Calu3 (cell line): ENCODE measurements at regions not wholly inside any gene's neighbourhood (a gene's known extent, or its start where the extent isn't known, plus 50 kb on each side); places are given as distances from the start of the nearest gene placed in this dataset.

Source experiments
- BruUV-seq: library from RNA; stranded (reverse); fragments of 400-500 nt; replicated peaks from 2 replicates; lab custom pipeline; 2021; lab: Mats Ljungman, UMichigan
- CTCF ChIA-PET: fragments of 300-600 bp; sonication (Branson Sonifier 250); formaldehyde crosslinking; loops from one replicate; lab custom pipeline; 2022; ENCODE audit warnings: antibody characterized with exemption; lab: Charles Lee
- DNase-seq: peaks from one replicate; pipeline ENCODE4 v3.0.0; 2022
- H3K27ac Mint-ChIP-seq: one replicate; pipeline ENCODE4 v1.8.0; 2022; ENCODE audit warnings: mixed read lengths; ENCODE audit not compliant: unreplicated experiment
- H3K27me3 Mint-ChIP-seq: one replicate; pipeline ENCODE4 v1.8.0; 2022; ENCODE audit warnings: mixed read lengths; ENCODE audit not compliant: unreplicated experiment
- H3K36me3 Mint-ChIP-seq: one replicate; pipeline ENCODE4 v1.8.0; 2022; ENCODE audit warnings: mild to moderate bottlenecking, moderate library complexity, mixed read lengths; ENCODE audit not compliant: insufficient read depth, unreplicated experiment
- H3K4me1 Mint-ChIP-seq: one replicate; pipeline ENCODE4 v1.8.0; 2022; ENCODE audit warnings: mild to moderate bottlenecking, low read depth, mixed read lengths; ENCODE audit not compliant: unreplicated experiment
- H3K4me3 Mint-ChIP-seq: one replicate; pipeline ENCODE4 v1.8.0; 2022; ENCODE audit warnings: mild to moderate bottlenecking, low read depth, moderate library complexity, mixed read lengths; ENCODE audit not compliant: unreplicated experiment
- H3K9me3 Mint-ChIP-seq: one replicate; pipeline ENCODE4 v1.8.0; 2022; ENCODE audit warnings: low read depth, mixed read lengths; ENCODE audit not compliant: unreplicated experiment
- CTCF ChIP-seq: fragments of 200-600 bp; IDR thresholded peaks from one replicate; pipeline ENCODE4 v1.8.0; 2022; ENCODE audit warnings: antibody characterized with exemption; ENCODE audit not compliant: unreplicated experiment
- intact Hi-C: fragments of 100-400 bp; cut with micrococcal nuclease; formaldehyde crosslinking; loops from one replicate; pipeline ENCODE4 v1.10.0; 2022; ENCODE audit not compliant: unreplicated experiment

GRCh38 chr13:26456650-26457049, 100.8 kb upstream of the WASF3 start:
- no peaks in the 10 kb centered on the region for H3K9me3 Mint-ChIP-seq
- CTCF ChIA-PET, result no interaction called here
- H3K27me3 Mint-ChIP-seq, result peaks cover 64% of the 10 kb centered on the region
- TF ChIP-seq CTCF, result no peak
- H3K4me3 Mint-ChIP-seq, result no peak overlapping the region
- H3K36me3 Mint-ChIP-seq, result no peaks in the 10 kb centered on the region
- DNase-seq, result no peak
- H3K4me1 Mint-ChIP-seq, result peaks cover 10% of the 10 kb centered on the region
- no peak overlapping the region for H3K27ac Mint-ChIP-seq
- intact Hi-C loops, result no loop called here
- BruUV-seq, result no TSS peak

GRCh38 chr13:26457212-26457611, 100.3 kb upstream of the WASF3 start:
- Mint-ChIP-seq H3K36me3 (no peaks in the 10 kb centered on the region), H3K4me1 (peaks cover 10% of the 10 kb centered on the region), H3K4me3 (no peak overlapping the region), H3K27ac (no peak overlapping the region), H3K9me3 (no peaks in the 10 kb centered on the region), H3K27me3 (peaks cover 62% of the 10 kb centered on the region)
- CTCF ChIA-PET, result interaction anchor here (0.6 kb wide), 1 partner anchor 18 kb away, joined by 4 read pairs; no protein-coding TSS in a partner anchor
- DNase-seq, result no peak
- intact Hi-C loops, result no loop called here
- no peak for TF ChIP-seq CTCF
- no TSS peak for BruUV-seq

GRCh38 chr13:26458196-26458749, 99.2 kb upstream of the WASF3 start:
- no peak for TF ChIP-seq CTCF
- Mint-ChIP-seq H3K27ac (no peak overlapping the region), H3K4me3 (no peak overlapping the region), H3K9me3 (no peaks in the 10 kb centered on the region), H3K36me3 (no peaks in the 10 kb centered on the region), H3K4me1 (peaks cover 10% of the 10 kb centered on the region), H3K27me3 (peaks cover 54% of the 10 kb centered on the region)
- BruUV-seq, result no TSS peak
- DNase-seq, result no peak
- CTCF ChIA-PET, result interaction anchor here (0.6 kb wide), 1 partner anchor 896 kb away, joined by 3 read pairs; no protein-coding TSS in a partner anchor
- intact Hi-C loops, result no loop called here

GRCh38 chr13:26459276-26460131, 98.0 kb upstream of the WASF3 start:
- no peak for TF ChIP-seq CTCF
- H3K4me3 Mint-ChIP-seq, result no peak overlapping the region
- CTCF ChIA-PET, result no interaction called here
- no TSS peak for BruUV-seq
- intact Hi-C loops, result no loop called here
- H3K4me1 Mint-ChIP-seq, result peaks cover 10% of the 10 kb centered on the region
- no peak overlapping the region for H3K27ac Mint-ChIP-seq
- H3K36me3 Mint-ChIP-seq, result no peaks in the 10 kb centered on the region
- H3K9me3 Mint-ChIP-seq, result no peaks in the 10 kb centered on the region
- DNase-seq, result no peak
- peaks cover 58% of the 10 kb centered on the region for H3K27me3 Mint-ChIP-seq
